LNCAP (cell line): ENCODE measurements at regions not wholly inside any gene's neighbourhood (a gene's known extent, or its start where the extent isn't known, plus 50 kb on each side); places are given as distances from the start of the nearest gene placed in this dataset.

Source experiments
- CTCF ChIP-seq: fragments of 450-650 bp; IDR thresholded peaks from 2 replicates; pipeline ENCODE4 v1.5.1; 2017; ENCODE audit warnings: mild to moderate bottlenecking

- TF ChIP-seq CTCF: no peak
Measured at GRCh38 chr5:128904805-128905567, 60.3 kb upstream of the SLC27A6 start.

- peak; percentile 82 for TF ChIP-seq CTCF
Measured at GRCh38 chr5:128905568-128906110, 59.6 kb upstream of the SLC27A6 start.

- no peak for TF ChIP-seq CTCF
Measured at GRCh38 chr5:128913551-128913950, 51.7 kb upstream of the SLC27A6 start.
